TTC549 (cell line): ENCODE measurements at regions not wholly inside any gene's neighbourhood (a gene's known extent, or its start where the extent isn't known, plus 50 kb on each side); places are given as distances from the start of the nearest gene placed in this dataset.
"Not testable (repeated sequence)": the region's sequence is repeated elsewhere in the genome, so short reads cannot be mapped to it uniquely, and the experiment has no call there.

Experiments
- FAIRE-seq: peaks from 2 replicates; lab custom pipeline; 2012; peaks lifted over from hg19 to GRCh38; lab: Jason Lieb, UNC

GRCh38 chr5:106566031-106566430 lies 1104.7 kb downstream of the EFNA5 start:
- FAIRE-seq, result no peak

- FAIRE-seq, result no peak
Observed at GRCh38 chr5:106545325-106545724, 1125.4 kb downstream of the EFNA5 start.

- FAIRE-seq, result no peak
Observed at GRCh38 chr5:106543330-106543729, 1127.4 kb downstream of the EFNA5 start.

- FAIRE-seq, result no peak
Observed at GRCh38 chr5:106530150-106530549, 1140.6 kb downstream of the EFNA5 start.

GRCh38 chr5:106525438-106525837 lies 1145.3 kb downstream of the EFNA5 start:
- FAIRE-seq, result no peak

- no peak for FAIRE-seq
Observed at GRCh38 chr5:106523852-106524251, 1146.9 kb downstream of the EFNA5 start.

GRCh38 chr5:106522296-106522695 lies 1148.4 kb downstream of the EFNA5 start:
- FAIRE-seq, result no peak

- no peak for FAIRE-seq
Observed at GRCh38 chr5:106521701-106522100, 1149.0 kb downstream of the EFNA5 start.

- no peak for FAIRE-seq
Observed at GRCh38 chr5:106510321-106510720, 1160.4 kb downstream of the EFNA5 start.

- no peak for FAIRE-seq
Observed at GRCh38 chr5:106508894-106509293, 1161.8 kb downstream of the EFNA5 start.

GRCh38 chr5:106493910-106494309 lies 1176.8 kb downstream of the EFNA5 start:
- FAIRE-seq, result no peak

GRCh38 chr5:106489004-106489403 lies 1181.7 kb downstream of the EFNA5 start:
- FAIRE-seq, result no peak

- FAIRE-seq, result no peak
Observed at GRCh38 chr5:106488407-106488806, 1182.3 kb downstream of the EFNA5 start.

GRCh38 chr5:106481374-106481773 lies 1189.4 kb downstream of the EFNA5 start:
- FAIRE-seq, result no peak

- no peak for FAIRE-seq
Observed at GRCh38 chr5:106476630-106477029, 1194.1 kb downstream of the EFNA5 start.

GRCh38 chr5:106474066-106474465 lies 1196.7 kb downstream of the EFNA5 start:
- FAIRE-seq, result no peak

- FAIRE-seq, result no peak
Observed at GRCh38 chr5:106459541-106459940, 1211.2 kb downstream of the EFNA5 start.

GRCh38 chr5:106454651-106455415 lies 1215.9 kb downstream of the EFNA5 start:
- FAIRE-seq, result no peak

- no peak for FAIRE-seq
Observed at GRCh38 chr5:106454050-106454449, 1216.7 kb downstream of the EFNA5 start.

- FAIRE-seq, result no peak
Observed at GRCh38 chr5:106451998-106452397, 1218.7 kb downstream of the EFNA5 start.

GRCh38 chr5:106443746-106444145 lies 1227.0 kb downstream of the EFNA5 start:
- FAIRE-seq, result no peak

GRCh38 chr5:106435185-106435584 lies 1235.6 kb downstream of the EFNA5 start:
- no peak for FAIRE-seq

- FAIRE-seq, result not testable (repeated sequence)
Observed at GRCh38 chr5:106430733-106431132, 1240.0 kb downstream of the EFNA5 start.

- FAIRE-seq, result no peak
Observed at GRCh38 chr5:106423109-106423897, 1247.4 kb downstream of the EFNA5 start.
